ENCODE measurements at regions not wholly inside any gene's neighbourhood (a gene's known extent, or its start where the extent isn't known, plus 50 kb on each side); places are given as distances from the start of the nearest gene placed in this dataset.

DNA sequence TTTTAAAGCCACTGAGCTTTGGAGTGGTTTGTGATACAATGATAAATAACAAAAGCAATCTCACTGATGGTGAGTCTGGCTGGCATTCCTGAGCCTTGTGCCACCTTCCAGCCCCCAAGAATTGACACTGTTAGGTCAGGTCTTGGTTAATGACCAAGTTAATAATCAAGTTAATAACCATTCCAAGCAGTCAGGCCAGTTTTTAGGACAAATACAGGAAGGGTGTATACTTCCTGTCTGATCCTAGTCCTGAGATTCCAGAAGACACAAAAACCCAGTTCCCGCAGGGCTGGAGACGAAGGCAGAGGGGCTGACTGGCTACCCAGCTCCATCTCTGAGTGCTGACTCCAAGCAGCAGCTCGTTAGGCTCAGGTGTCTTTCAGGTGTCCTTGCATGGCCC lies 74.6 kb upstream of the LAPTM4A start:
- Histone ChIP-seq H3K36me3 (no peaks in the 10 kb centered on the region), H3K27ac (replicated peaks) (peak overlapping the region; percentile 72), H3K27me3 (ENCODE audit: low read depth) (no peaks in the 10 kb centered on the region), H3K4me3 (no peak overlapping the region), H3K9me3 (replicated peaks) (no peaks in the 10 kb centered on the region), H3K4me1 (peaks cover 17% of the 10 kb centered on the region)
- intact Hi-C loops (cut with micrococcal nuclease), result no loop called here
- DNase-seq, result no peak
- TF ChIP-seq, protein P1, sequence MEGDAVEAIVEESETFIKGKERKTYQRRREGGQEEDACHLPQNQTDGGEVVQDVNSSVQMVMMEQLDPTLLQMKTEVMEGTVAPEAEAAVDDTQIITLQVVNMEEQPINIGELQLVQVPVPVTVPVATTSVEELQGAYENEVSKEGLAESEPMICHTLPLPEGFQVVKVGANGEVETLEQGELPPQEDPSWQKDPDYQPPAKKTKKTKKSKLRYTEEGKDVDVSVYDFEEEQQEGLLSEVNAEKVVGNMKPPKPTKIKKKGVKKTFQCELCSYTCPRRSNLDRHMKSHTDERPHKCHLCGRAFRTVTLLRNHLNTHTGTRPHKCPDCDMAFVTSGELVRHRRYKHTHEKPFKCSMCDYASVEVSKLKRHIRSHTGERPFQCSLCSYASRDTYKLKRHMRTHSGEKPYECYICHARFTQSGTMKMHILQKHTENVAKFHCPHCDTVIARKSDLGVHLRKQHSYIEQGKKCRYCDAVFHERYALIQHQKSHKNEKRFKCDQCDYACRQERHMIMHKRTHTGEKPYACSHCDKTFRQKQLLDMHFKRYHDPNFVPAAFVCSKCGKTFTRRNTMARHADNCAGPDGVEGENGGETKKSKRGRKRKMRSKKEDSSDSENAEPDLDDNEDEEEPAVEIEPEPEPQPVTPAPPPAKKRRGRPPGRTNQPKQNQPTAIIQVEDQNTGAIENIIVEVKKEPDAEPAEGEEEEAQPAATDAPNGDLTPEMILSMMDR (IDR thresholded peaks at IDR 0.05; ENCODE audit: borderline replicate concordance), result no peak

GRCh38 chr2:20125616-20126015 lies 74.2 kb upstream of the LAPTM4A start:
- TF ChIP-seq, protein P1 (IDR thresholded peaks at IDR 0.05; ENCODE audit: borderline replicate concordance), result no peak
- Histone ChIP-seq H3K4me1 (peaks cover 17% of the 10 kb centered on the region), H3K27ac (replicated peaks) (peak overlapping the region; percentile 72), H3K27me3 (ENCODE audit: low read depth) (no peaks in the 10 kb centered on the region), H3K9me3 (replicated peaks) (no peaks in the 10 kb centered on the region), H3K36me3 (no peaks in the 10 kb centered on the region), H3K4me3 (no peak overlapping the region)
- intact Hi-C loops (cut with micrococcal nuclease), result no loop called here
- no peak for DNase-seq

DNA sequence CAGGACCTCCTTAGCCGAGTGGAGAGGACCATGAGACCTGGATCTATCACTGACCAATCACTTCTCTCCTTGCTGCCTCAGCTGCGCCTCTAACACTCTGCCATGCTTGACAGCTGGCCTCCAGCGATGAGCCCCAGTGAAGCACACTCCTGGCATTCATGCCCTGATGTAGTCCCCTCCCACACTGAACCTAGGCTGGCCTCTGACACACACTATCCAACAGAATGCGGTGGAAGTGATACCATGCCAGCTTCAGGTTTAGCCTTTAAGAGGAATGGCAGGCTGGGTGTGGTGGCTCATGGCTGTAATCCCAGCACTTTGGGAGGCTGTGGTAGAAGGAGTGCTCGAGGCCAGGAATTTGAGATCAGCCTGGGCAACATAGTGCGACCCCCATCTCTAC lies 73.7 kb upstream of the LAPTM4A start:
- intact Hi-C loops (cut with micrococcal nuclease), result no loop called here
- H3K27me3 ChIP-seq (ENCODE audit: low read depth), result no peaks in the 10 kb centered on the region
- TF ChIP-seq, protein P1 (IDR thresholded peaks at IDR 0.05; ENCODE audit: borderline replicate concordance), result no peak

DNA sequence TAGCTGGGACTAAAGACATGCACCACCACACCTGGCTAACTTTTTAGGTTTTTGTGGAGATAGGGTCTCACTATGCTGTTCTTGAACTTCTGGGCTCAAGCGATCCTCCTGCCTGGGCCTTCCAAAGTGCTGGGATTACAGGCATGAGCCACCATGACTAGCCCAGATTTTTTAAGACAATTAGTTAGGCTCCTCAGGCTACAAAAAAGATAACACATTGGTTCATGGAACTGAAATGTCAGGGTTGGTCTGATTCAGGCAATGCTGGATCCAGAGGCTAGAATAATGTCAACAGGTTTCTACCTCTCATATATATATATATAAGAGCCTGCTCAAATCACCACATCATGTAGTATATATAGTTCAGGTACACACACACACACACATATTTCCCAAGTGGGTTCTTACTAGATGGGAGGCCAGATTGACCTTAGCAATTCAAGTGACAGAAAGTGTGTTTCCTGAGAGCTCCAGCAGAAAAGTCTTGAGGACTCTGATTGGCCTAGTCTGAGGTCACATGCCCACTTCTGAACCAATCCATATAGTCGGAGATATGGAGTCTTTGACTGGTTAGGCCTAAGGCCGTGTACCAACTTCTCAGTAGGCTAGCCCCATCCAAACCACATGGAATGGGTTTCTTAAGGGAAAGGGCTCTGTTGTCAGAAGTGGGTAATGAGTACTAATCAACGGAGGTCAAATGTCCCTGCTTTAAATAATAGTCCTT lies 72.6 kb upstream of the LAPTM4A start:
- Histone ChIP-seq H3K4me1 (peaks cover 17% of the 10 kb centered on the region), H3K27ac (replicated peaks) (no peak overlapping the region), H3K27me3 (ENCODE audit: low read depth) (no peaks in the 10 kb centered on the region), H3K4me3 (no peak overlapping the region), H3K36me3 (no peaks in the 10 kb centered on the region), H3K9me3 (replicated peaks) (no peaks in the 10 kb centered on the region)
- DNase-seq, result no peak
- intact Hi-C loops (cut with micrococcal nuclease), result no loop called here
- TF ChIP-seq, protein P1 (IDR thresholded peaks at IDR 0.05; ENCODE audit: borderline replicate concordance), result no peak

More for the DNA sequence above, 73.7 kb upstream of the LAPTM4A start:
- no peaks in the 10 kb centered on the region for H3K36me3 ChIP-seq
- H3K4me3 ChIP-seq, result no peak overlapping the region
- peaks cover 17% of the 10 kb centered on the region for H3K4me1 ChIP-seq
- no peak for DNase-seq
- H3K27ac ChIP-seq (replicated peaks), result no peak overlapping the region
- no peaks in the 10 kb centered on the region for H3K9me3 ChIP-seq (replicated peaks)

GRCh38 chr2:20122864-20123263 lies 71.4 kb upstream of the LAPTM4A start:
- H3K27ac ChIP-seq (replicated peaks), result no peak overlapping the region
- H3K9me3 ChIP-seq (replicated peaks), result no peaks in the 10 kb centered on the region
- no peaks in the 10 kb centered on the region for H3K27me3 ChIP-seq (ENCODE audit: low read depth)
- H3K36me3 ChIP-seq, result no peaks in the 10 kb centered on the region
- DNase-seq, result no peak
- peaks cover 17% of the 10 kb centered on the region for H3K4me1 ChIP-seq
- intact Hi-C loops (cut with micrococcal nuclease), result no loop called here
- no peak overlapping the region for H3K4me3 ChIP-seq
- TF ChIP-seq, protein P1 (IDR thresholded peaks at IDR 0.05; ENCODE audit: borderline replicate concordance), result no peak
